Smooth muscle cell (in vitro differentiated cells): ENCODE measurements at regions not wholly inside any gene's neighbourhood (a gene's known extent, or its start where the extent isn't known, plus 50 kb on each side); places are given as distances from the start of the nearest gene placed in this dataset. TPM values are rescaled to one million over a fixed set of nuclear protein-coding genes. Genes with fewer than 3 reads are reported as not detected.

Source experiments
- DNase-seq: peaks from one replicate; lab custom pipeline; 2025; ENCODE audit not compliant: unreplicated experiment; lab: John Stamatoyannopoulos, UW
- H2AFZ ChIP-seq: fragments of 200-600 bp; sonication (generic); 2 replicates; pipeline ENCODE4 v1.6.0; 2016; ENCODE audit warnings: antibody characterized with exemption, low read depth, mild to moderate bottlenecking
- H3F3A ChIP-seq: fragments of 200-600 bp; sonication (generic); 2 replicates; pipeline ENCODE4 v1.6.0; 2017; ENCODE audit warnings: antibody characterized with exemption, low read depth
- H3K27ac ChIP-seq: fragments of 200-600 bp; sonication (generic); 2 replicates; pipeline ENCODE4 v1.5.1; 2016; ENCODE audit warnings: low read depth, mild to moderate bottlenecking
- H3K27me3 ChIP-seq: fragments of 200-600 bp; sonication (generic); 2 replicates; pipeline ENCODE4 v1.6.1; 2016; ENCODE audit warnings: low read depth, mild to moderate bottlenecking
- H3K36me3 ChIP-seq: fragments of 200-600 bp; sonication (generic); 2 replicates; pipeline ENCODE4 v1.5.1; 2016; ENCODE audit warnings: low read depth
- H3K4me1 ChIP-seq: fragments of 200-600 bp; sonication (generic); 2 replicates; pipeline ENCODE4 v1.5.1; 2016; ENCODE audit warnings: low read depth
- H3K4me2 ChIP-seq: fragments of 200-600 bp; sonication (generic); 2 replicates; pipeline ENCODE4 v1.6.0; 2016; ENCODE audit warnings: mild to moderate bottlenecking
- H3K4me3 ChIP-seq: fragments of 200-600 bp; sonication (generic); 2 replicates; pipeline ENCODE4 v1.5.1; 2016; ENCODE audit warnings: mild to moderate bottlenecking
- H3K79me2 ChIP-seq: fragments of 200-600 bp; sonication (generic); 2 replicates; pipeline ENCODE4 v1.6.0; 2016; ENCODE audit warnings: low read depth, mild to moderate bottlenecking
- H3K9ac ChIP-seq: fragments of 200-600 bp; sonication (generic); 2 replicates; pipeline ENCODE4 v1.6.0; 2016; ENCODE audit warnings: low read depth
- H3K9me3 ChIP-seq: fragments of 200-600 bp; sonication (generic); replicated peaks from 2 replicates; pipeline ENCODE4 v1.5.1; 2016; ENCODE audit warnings: low read depth
- H4K20me1 ChIP-seq: fragments of 200-600 bp; sonication (generic); 2 replicates; pipeline ENCODE4 v1.6.0; 2016; ENCODE audit warnings: low read depth
- WGBS: methylation state at CpG from one replicate; pipeline ENCODE4 v1.1.7; 2016; ENCODE audit warnings: low lambda C conversion rate; 5-methylcytosine and 5-hydroxymethylcytosine counted together
- small RNA-seq: library from RNA; depleted of rRNA; stranded (forward); fragments of <200 nt; gene quantifications from one replicate; pipeline ENCODE3, GENCODE V24; 2014
- TF ChIP-seq, protein P1 (sequence below): fragments of 200-600 bp; sonication (generic); IDR thresholded peaks from 2 replicates; pipeline ENCODE4 v1.5.1; 2017; ENCODE audit warnings: borderline replicate concordance, mild to moderate bottlenecking, antibody characterized with exemption; ENCODE audit not compliant: insufficient read depth, poor library complexity, severe bottlenecking

DNA sequence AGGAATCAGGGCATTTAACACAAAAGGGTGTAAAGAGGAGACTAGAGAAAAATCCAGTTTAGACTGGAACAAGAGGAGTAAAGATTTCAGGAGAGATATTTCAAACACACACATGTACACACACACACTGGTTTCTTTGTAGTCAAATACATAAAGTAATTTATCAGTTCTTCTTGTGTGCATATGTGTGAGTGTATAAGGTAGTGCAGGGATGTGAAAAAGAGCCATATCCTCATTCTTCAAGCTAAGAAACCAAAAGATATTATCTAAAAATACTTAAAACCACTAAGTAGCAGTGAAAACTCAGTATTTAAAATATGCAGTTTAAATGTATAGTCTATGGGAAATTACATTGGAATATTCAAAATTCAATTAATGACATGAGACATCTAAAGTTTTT is 52.5 kb upstream of the CARD18 start:
- no peak overlapping the region for H3K27ac ChIP-seq
- no peak for DNase-seq

DNA sequence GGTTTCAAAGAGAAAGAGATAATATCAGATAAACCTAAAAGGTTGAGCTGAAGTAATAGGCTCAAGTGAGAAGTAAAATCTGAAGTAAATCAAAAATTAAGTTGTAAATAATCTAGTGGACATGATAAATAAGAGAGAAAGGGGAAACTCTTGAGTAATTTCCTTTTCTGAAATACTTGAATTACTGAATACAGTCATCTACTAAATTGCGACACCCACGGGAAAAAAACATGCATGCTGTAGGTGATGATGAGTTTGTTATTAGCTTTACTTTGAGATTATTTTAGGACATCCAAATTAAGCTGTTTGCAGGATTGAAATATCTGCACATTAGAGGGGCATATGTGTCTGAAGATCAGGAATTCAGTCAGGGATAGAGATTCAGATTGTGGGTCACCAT is 50.0 kb upstream of the CARD18 start:
- TF ChIP-seq, protein P1, sequence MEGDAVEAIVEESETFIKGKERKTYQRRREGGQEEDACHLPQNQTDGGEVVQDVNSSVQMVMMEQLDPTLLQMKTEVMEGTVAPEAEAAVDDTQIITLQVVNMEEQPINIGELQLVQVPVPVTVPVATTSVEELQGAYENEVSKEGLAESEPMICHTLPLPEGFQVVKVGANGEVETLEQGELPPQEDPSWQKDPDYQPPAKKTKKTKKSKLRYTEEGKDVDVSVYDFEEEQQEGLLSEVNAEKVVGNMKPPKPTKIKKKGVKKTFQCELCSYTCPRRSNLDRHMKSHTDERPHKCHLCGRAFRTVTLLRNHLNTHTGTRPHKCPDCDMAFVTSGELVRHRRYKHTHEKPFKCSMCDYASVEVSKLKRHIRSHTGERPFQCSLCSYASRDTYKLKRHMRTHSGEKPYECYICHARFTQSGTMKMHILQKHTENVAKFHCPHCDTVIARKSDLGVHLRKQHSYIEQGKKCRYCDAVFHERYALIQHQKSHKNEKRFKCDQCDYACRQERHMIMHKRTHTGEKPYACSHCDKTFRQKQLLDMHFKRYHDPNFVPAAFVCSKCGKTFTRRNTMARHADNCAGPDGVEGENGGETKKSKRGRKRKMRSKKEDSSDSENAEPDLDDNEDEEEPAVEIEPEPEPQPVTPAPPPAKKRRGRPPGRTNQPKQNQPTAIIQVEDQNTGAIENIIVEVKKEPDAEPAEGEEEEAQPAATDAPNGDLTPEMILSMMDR, result no peak
- DNase-seq, result no peak
- H4K20me1 ChIP-seq, result no peaks in the 10 kb centered on the region
- H3K36me3 ChIP-seq, result no peaks in the 10 kb centered on the region
- no peaks in the 10 kb centered on the region for H3K79me2 ChIP-seq
- H3K4me1 ChIP-seq, result no peaks in the 10 kb centered on the region
- no peaks in the 10 kb centered on the region for H3K9me3 ChIP-seq
- no peak overlapping the region for H3K27ac ChIP-seq
- WGBS, result 90% methylated on average over 2 of the region's 2 CpGs
- no peak overlapping the region for H3K4me3 ChIP-seq
- H3K27me3 ChIP-seq, result no peaks in the 10 kb centered on the region
- H3K4me2 ChIP-seq, result no peak overlapping the region
- H2AFZ ChIP-seq, result no peak overlapping the region
- no peak overlapping the region for H3K9ac ChIP-seq
- no peaks in the 10 kb centered on the region for H3F3A ChIP-seq

More for the DNA sequence above, 52.5 kb upstream of the CARD18 start:
- H3K9ac ChIP-seq, result no peak overlapping the region
- no peaks in the 10 kb centered on the region for H3K27me3 ChIP-seq
- no peaks in the 10 kb centered on the region for H3K4me1 ChIP-seq
- H3F3A ChIP-seq, result no peaks in the 10 kb centered on the region
- TF ChIP-seq, protein P1, result no peak
- H3K36me3 ChIP-seq, result no peaks in the 10 kb centered on the region
- no peak overlapping the region for H3K4me2 ChIP-seq
- H3K4me3 ChIP-seq, result no peak overlapping the region
- no peaks in the 10 kb centered on the region for H3K9me3 ChIP-seq
- H3K79me2 ChIP-seq, result no peaks in the 10 kb centered on the region
- no peak overlapping the region for H2AFZ ChIP-seq
- H4K20me1 ChIP-seq, result no peaks in the 10 kb centered on the region

Small RNAs in the stretch of these regions (small RNA-seq; reads per million reads assigned to genes)
- not detected for gene AP003181.1
- not detected for gene RF00017
